MM.1S (cell line): ENCODE measurements at regions not wholly inside any gene's neighbourhood (a gene's known extent, or its start where the extent isn't known, plus 50 kb on each side); places are given as distances from the start of the nearest gene placed in this dataset.
"Not testable (repeated sequence)": the region's sequence is repeated elsewhere in the genome, so short reads cannot be mapped to it uniquely, and the experiment has no call there.

Experiments
- EZH2 ChIP-seq: fragments of 300-600 bp; sonication (generic); optimal IDR thresholded peaks from 2 replicates; pipeline ENCODE3; 2017; ENCODE audit warnings: low read depth, mild to moderate bottlenecking, antibody characterized with exemption, low read length, mixed read lengths
- TF ChIP-seq, protein P1 (sequence below): fragments of 300-600 bp; sonication (generic); IDR thresholded peaks from 2 replicates; pipeline ENCODE4 v1.5.1; 2016; ENCODE audit warnings: antibody characterized with exemption, low read length, mixed read lengths

DNA sequence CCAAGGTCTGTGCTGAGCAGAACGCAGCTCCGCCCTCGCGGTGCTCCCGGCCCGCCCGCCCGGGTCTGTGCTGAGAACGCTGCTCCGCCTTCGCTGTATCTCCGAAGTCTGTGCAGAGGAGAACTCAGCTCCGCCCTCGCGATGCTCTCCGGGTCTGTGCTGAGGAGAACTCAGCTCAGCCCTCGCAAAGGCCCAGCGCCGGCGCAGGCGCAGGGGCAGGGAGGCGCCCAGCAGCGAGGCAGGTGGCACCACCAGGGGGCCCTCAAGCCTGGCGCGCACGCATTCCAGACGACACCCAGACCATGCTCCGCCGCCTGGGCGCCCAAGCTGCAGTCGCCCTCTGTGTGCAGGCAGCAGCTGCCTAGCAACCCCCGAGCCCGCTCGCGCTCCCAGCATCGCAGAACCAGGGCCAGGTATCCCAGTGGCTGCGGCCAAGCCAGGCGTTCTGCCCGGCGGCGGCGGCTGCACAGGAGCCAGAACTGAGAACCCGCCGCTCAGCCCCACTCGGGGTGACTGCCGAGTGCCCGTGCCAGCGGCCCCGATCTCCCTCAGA, 672.1 kb upstream of the DEFB115 start:
- TF ChIP-seq, protein P1, sequence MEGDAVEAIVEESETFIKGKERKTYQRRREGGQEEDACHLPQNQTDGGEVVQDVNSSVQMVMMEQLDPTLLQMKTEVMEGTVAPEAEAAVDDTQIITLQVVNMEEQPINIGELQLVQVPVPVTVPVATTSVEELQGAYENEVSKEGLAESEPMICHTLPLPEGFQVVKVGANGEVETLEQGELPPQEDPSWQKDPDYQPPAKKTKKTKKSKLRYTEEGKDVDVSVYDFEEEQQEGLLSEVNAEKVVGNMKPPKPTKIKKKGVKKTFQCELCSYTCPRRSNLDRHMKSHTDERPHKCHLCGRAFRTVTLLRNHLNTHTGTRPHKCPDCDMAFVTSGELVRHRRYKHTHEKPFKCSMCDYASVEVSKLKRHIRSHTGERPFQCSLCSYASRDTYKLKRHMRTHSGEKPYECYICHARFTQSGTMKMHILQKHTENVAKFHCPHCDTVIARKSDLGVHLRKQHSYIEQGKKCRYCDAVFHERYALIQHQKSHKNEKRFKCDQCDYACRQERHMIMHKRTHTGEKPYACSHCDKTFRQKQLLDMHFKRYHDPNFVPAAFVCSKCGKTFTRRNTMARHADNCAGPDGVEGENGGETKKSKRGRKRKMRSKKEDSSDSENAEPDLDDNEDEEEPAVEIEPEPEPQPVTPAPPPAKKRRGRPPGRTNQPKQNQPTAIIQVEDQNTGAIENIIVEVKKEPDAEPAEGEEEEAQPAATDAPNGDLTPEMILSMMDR: not testable (repeated sequence)
- not testable (repeated sequence) for TF ChIP-seq EZH2
